OCI-LY1 (cell line): ENCODE measurements at regions not wholly inside any gene's neighbourhood (a gene's known extent, or its start where the extent isn't known, plus 50 kb on each side); places are given as distances from the start of the nearest gene placed in this dataset.

ENCODE experiments used
- CTCF ChIP-seq: fragments of 200-600 bp; sonication (generic), shearing (Covaris generic); IDR thresholded peaks from 2 replicates; pipeline ENCODE4 v1.5.1; 2017; ENCODE audit warnings: mild to moderate bottlenecking, antibody characterized with exemption, low read length, moderate library complexity, mixed read lengths
- EZH2 ChIP-seq: fragments of 200-600 bp; sonication (generic), shearing (Covaris generic); IDR thresholded peaks from 2 replicates; pipeline ENCODE4 v1.8.0; 2017; ENCODE audit warnings: borderline replicate concordance, mixed run types, mild to moderate bottlenecking, antibody characterized with exemption, low read length, moderate library complexity, mixed read lengths

- no peak for TF ChIP-seq EZH2
- no peak for TF ChIP-seq CTCF
These were observed 423.5 kb upstream of the ZEB2 start for GRCh38 chr2:144943293-144943941.
